ENCODE measurements at regions not wholly inside any gene's neighbourhood (a gene's known extent, or its start where the extent isn't known, plus 50 kb on each side); places are given as distances from the start of the nearest gene placed in this dataset.
A peak's percentile ranks its signal among the peaks of the same experiment; 100 is the strongest.
"Not testable (repeated sequence)": the region's sequence is repeated elsewhere in the genome, so short reads cannot be mapped to it uniquely, and the experiment has no call there.

DNA sequence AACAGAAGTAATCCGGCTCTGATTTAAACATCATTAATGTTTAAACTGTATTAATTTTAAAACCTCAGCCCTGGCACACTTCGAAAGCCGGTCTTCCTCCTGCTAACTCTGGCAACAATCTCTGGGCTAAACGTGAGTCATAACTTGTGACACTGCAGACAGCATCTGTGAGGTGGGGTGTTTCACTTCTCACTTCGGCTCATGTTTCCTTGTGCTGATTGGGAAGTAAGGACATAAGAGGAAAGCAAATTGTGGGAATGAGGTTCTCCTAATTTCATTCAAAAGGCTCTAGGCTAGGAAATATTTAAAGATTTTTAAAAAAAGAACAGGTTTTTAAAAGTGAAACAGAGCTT is 139.9 kb upstream of the USP9X start:
- TF ChIP-seq, protein P1, sequence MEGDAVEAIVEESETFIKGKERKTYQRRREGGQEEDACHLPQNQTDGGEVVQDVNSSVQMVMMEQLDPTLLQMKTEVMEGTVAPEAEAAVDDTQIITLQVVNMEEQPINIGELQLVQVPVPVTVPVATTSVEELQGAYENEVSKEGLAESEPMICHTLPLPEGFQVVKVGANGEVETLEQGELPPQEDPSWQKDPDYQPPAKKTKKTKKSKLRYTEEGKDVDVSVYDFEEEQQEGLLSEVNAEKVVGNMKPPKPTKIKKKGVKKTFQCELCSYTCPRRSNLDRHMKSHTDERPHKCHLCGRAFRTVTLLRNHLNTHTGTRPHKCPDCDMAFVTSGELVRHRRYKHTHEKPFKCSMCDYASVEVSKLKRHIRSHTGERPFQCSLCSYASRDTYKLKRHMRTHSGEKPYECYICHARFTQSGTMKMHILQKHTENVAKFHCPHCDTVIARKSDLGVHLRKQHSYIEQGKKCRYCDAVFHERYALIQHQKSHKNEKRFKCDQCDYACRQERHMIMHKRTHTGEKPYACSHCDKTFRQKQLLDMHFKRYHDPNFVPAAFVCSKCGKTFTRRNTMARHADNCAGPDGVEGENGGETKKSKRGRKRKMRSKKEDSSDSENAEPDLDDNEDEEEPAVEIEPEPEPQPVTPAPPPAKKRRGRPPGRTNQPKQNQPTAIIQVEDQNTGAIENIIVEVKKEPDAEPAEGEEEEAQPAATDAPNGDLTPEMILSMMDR (IDR thresholded peaks at IDR 0.05): no peak
- H3K27ac ChIP-seq: peak overlapping the region; percentile 17
- H3K4me1 ChIP-seq: peaks cover 3% of the 10 kb centered on the region
- peak overlapping the region; percentile 8 for H3K4me3 ChIP-seq
- no peaks in the 10 kb centered on the region for H3K27me3 ChIP-seq
- no peaks in the 10 kb centered on the region for H3K9me3 ChIP-seq
- peak; percentile 77 for ATAC-seq
- intact Hi-C loops (cut with DNase I): no loop called here
- no peaks in the 10 kb centered on the region for H3K36me3 ChIP-seq
- DNase-seq: no peak

DNA sequence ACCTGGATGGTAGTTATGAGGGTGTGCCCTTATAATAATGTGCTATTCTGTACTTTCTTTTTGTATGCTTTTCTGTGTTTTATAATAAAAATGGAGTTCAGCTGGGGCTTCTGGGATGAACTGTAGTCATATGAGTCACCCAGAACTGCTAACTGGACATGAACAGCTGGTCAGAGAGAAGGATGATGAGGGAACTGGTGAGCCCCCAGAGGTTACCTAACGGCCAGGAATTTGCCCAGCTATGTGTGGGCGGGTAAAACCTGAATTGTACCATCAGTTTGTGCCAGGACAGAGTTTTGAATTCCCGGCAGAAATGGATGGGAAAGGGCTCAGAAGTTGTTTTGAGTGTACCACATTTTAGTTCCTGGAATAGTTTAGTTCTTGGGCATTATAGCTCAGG is 138.0 kb upstream of the USP9X start:
- no peak overlapping the region for H3K27ac ChIP-seq
- intact Hi-C loops (cut with DNase I): no loop called here
- no peaks in the 10 kb centered on the region for H3K9me3 ChIP-seq
- TF ChIP-seq, protein P1 (IDR thresholded peaks at IDR 0.05): no peak
- H3K4me3 ChIP-seq: no peak overlapping the region
- DNase-seq (no peak), ATAC-seq (no peak)
- H3K27me3 ChIP-seq: no peaks in the 10 kb centered on the region
- no peaks in the 10 kb centered on the region for H3K36me3 ChIP-seq
- H3K4me1 ChIP-seq: peaks cover 3% of the 10 kb centered on the region

DNA sequence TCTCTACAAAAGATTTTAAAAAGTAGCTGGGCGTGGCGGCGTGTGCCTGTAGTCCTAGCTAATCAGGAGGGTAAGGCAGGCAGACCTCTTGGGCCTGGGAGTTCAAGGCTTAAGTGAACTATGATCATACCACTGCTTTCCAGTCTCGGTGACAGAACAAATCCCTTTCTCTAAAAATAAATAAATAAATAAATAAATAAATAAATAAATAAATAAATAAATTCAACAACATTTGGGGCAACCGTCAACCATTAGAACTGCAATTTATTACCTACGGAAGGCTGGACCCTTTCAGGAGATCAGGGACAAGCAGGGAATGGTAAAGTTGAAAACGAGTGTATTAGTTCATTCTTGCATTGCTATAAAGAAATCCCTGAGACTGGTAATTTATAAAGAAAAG is 136.2 kb upstream of the USP9X start:
- H3K4me3 ChIP-seq: no peak overlapping the region
- H3K36me3 ChIP-seq: no peaks in the 10 kb centered on the region
- no peaks in the 10 kb centered on the region for H3K27me3 ChIP-seq
- H3K27ac ChIP-seq: no peak overlapping the region
- no peak for DNase-seq
- peaks cover 3% of the 10 kb centered on the region for H3K4me1 ChIP-seq
- intact Hi-C loops (cut with DNase I): no loop called here
- H3K9me3 ChIP-seq: no peaks in the 10 kb centered on the region
- ATAC-seq: no peak
- TF ChIP-seq, protein P1 (IDR thresholded peaks at IDR 0.05): no peak

DNA sequence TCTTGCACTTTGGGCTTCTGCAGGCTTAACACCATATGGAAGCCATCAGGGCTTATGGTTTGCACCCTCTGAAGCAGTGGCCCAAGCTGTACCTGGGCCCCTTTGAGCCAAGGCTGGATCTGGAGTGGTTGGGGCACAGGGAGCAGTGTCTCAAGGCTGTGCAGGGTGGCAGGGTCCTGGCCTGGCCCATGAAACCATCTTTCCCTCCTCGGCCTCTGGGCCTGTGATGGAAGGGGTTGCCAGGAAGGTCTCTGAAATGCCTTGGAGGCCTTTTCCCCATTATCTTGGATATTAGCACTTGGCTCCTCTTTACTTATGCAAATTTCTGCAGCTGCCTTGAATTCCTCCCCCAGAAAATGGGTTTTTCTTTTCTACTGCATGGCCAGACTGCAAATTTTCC is 134.7 kb upstream of the USP9X start:
- no peak overlapping the region for H3K4me3 ChIP-seq
- H3K36me3 ChIP-seq: no peaks in the 10 kb centered on the region
- no peak for ATAC-seq
- intact Hi-C loops (cut with DNase I): no loop called here
- TF ChIP-seq, protein P1 (IDR thresholded peaks at IDR 0.05): no peak
- H3K27ac ChIP-seq: no peak overlapping the region
- no peak for DNase-seq
- H3K9me3 ChIP-seq: no peaks in the 10 kb centered on the region
- H3K4me1 ChIP-seq: peaks cover 3% of the 10 kb centered on the region
- no peaks in the 10 kb centered on the region for H3K27me3 ChIP-seq

DNA sequence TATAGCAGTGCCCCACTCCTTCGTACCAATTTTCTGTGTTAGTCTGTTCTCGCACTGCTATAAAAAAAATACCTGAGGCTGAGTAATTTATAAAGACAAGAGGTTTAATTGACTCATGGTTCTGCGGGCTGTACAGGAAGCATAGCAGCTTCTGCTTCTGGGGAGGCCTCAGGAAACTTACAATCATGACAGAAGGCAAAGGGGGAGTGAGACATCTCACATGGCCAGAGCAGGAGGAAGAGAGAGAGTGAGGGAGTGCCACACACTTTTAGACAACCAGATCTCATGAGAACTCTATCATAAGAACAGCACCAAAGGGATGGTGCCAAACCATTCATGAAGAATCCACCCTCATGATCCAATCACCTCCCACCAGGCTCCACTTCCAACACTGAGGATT is 133.8 kb upstream of the USP9X start:
- H3K9me3 ChIP-seq, ATAC-seq, DNase-seq: not testable (repeated sequence)

DNA sequence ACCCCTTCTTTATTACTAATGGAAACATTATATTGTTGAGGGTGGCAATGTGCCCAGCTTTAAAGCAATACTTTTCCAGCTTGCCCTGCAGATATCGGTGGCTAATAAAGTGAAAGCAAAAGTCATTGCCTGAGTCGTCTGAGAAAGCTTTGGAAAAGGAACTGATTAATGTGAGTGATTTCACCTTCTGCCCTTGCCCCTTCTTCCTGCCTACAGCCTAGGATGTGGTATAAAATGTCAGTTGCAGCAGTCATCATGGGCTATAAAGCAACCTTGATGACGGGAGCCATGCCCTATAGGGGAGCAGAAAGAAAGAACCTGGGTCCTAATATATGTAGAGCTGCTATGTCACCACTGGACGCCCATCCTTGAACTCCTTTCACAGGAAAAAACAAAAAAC is 132.4 kb upstream of the USP9X start:
- intact Hi-C loops (cut with DNase I): no loop called here
- Histone ChIP-seq H3K36me3 (no peaks in the 10 kb centered on the region), H3K27ac (no peak overlapping the region), H3K4me3 (peak overlapping the region; percentile 19), H3K27me3 (no peaks in the 10 kb centered on the region), H3K4me1 (no peaks in the 10 kb centered on the region), H3K9me3 (no peaks in the 10 kb centered on the region)
- DNase-seq (no peak), ATAC-seq (peak; percentile 53)
- TF ChIP-seq, protein P1 (IDR thresholded peaks at IDR 0.05): no peak

More for the DNA sequence above, 133.8 kb upstream of the USP9X start:
- H3K4me1 ChIP-seq; intact Hi-C loops (cut with DNase I); H3K4me3 ChIP-seq; H3K27ac ChIP-seq; H3K36me3 ChIP-seq; H3K27me3 ChIP-seq: not testable (repeated sequence)

Measured in upper lobe of right lung (tissue), 1 donor.